GM20431 (cell line): ENCODE measurements at regions not wholly inside any gene's neighbourhood (a gene's known extent, or its start where the extent isn't known, plus 50 kb on each side); places are given as distances from the start of the nearest gene placed in this dataset.

Source experiments
- in situ Hi-C: fragments of 300-500 bp; cut with MseI, MboI; formaldehyde crosslinking; loops from one replicate; pipeline ENCODE4 v1.15.0; 2020; ENCODE audit warnings: low sequenced_read_pairs; ENCODE audit not compliant: unreplicated experiment

DNA sequence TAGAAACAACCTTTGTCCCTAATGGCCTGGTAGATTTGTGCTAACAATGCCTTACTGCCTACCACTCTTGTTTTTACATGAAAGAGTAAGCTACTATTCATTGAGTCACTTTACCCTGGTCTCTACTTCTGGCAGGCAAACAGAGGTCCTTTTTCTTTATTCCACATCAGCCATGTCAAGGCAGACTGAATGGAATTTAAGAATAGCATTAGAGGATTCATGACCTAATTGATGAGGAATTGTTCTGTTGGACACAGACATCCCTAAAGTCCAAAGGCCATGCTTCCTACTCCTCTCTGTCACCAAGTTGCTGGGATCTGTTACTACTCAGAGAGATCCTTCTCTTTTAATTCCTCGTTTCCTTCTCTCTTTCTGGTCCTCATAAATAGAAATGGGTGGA, 229.1 kb upstream of the ZP4 start:
- in situ Hi-C loops = no loop called here

- in situ Hi-C loops = no loop called here
These were observed 228.3 kb upstream of the ZP4 start for GRCh38 chr1:238119060-238119459.

DNA sequence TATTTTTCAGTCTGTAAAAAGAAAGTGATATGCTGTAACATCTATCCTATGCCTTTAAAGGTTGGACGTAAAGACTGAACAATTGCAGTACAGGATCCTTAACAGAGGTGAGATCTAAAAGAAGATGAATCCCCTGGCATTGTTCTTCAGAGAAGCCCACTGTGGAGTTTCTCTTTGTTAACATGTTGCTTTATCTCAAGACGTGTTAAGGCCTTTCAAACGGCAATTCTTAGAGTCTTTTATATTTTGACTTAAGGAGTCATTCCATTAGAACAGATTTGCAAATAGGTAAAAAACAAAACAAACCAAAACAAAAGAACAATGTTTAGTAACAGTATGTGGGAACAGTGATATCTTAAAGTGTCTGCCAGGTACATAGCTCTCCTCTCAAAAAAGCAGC, 225.1 kb upstream of the ZP4 start:
- in situ Hi-C loops = no loop called here

DNA sequence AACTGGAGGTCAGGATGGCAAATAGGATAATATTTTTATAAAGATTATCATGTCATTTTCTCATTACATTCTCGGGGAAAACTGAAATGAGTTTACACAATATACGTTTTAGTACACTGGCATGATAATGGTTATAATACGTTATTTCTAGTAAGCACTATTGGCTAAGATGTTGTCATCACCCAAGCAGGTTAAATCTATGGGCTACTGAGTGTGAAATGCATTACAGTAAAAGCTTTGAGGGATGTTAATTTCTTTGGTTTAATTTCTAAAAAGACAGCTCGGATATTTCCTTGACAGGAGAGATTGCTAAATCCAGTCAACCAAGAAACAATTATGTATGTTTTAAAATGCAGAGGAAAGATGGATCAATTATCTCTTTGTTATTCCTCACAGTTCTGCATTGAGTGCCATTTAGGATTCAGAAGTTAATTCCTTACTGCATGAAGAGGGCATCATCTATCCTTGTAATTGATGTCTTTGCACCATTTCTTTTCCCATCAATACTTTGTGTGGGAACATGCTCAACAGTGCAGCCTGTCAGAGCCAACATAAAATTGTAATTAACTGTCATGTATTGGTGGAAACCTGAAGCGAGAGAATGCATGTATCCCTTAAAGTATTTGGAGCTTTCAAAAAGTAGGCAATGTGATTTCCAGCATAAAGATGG, 222.4 kb upstream of the ZP4 start:
- in situ Hi-C loops = no loop called here

DNA sequence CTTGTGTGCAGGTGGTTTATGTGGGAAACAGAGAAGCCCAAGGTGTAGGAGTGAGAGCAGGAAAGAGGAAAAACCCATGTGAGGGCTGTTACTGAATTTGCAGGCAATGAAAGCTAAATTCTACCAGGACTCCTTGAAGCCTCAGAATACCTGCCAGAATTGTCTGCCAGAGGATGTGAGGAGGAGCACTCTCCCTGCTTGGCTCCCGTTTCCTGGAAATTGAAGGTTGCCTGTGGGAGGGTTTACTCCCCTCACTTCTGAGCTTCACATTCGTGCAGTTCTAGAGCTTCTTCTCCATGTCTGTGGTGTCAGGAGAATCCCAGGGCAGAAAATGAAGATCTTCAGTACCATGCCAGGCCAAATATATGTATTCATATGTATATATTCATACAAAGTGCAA, 220.8 kb upstream of the ZP4 start:
- in situ Hi-C loops = no loop called here

- in situ Hi-C loops = no loop called here
These were observed 220.4 kb upstream of the ZP4 start for GRCh38 chr1:238111081-238111480.

- in situ Hi-C loops = no loop called here
These were observed 217.7 kb upstream of the ZP4 start for GRCh38 chr1:238108417-238108816.

- in situ Hi-C loops = no loop called here
These were observed 216.6 kb upstream of the ZP4 start for GRCh38 chr1:238107322-238107721.

DNA sequence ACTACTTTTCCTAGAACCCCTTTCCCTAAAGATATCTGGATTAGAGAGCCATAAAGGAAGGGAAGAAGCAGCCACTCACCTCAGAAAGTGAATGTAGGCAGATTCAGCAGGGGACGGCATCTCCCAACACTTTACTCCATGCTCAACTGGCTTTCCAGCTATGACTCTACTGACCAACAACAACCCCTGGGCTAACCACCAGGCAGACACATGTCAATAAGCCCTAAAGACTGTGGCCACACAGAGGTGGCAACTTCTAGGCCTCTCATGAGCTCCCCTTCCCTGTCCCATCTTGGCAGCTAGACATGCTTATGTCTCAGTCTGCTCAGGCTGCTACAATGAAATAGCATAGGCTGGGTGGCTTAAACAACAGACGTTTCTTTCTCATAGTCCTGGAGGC, 214.0 kb upstream of the ZP4 start:
- in situ Hi-C loops = no loop called here

DNA sequence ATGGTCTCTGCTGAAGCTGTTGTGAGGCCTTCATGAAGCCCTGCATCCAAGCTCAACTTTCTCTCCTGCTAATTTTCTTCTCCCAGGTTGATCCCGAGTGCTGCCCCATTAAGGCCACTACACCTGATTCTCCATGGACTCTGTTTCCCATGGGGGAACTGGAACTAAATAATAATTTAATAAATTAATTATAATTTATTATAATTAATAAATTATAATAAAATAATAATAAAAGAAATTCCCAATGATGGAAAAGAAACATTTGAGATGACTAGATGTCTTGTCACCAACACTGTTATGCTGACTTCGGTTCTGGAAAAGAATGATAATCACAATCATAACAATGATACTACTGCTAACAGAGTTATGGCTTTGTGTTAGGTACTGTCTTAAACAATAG, 211.2 kb upstream of the ZP4 start:
- in situ Hi-C loops = no loop called here

DNA sequence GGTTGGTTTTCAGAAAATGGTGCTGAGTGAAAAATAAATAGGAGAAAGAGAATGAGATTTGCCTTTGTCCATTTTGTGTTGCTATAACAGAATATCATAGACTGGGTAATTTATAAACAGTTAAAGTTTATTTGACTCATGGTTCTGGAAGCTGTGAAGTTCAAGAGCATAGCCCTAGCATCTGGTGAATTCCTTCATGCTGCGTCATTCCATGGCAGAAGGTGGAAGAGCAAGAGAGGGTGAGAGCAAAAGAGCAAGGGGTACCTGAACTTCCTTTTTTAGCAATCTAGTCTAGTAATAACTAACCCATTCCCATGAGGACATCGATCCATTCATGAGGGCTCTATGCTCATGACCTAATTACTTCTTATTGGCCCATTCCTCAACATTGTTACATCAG, 209.1 kb upstream of the ZP4 start:
- in situ Hi-C loops = no loop called here

- in situ Hi-C loops = no loop called here
These were observed 198.9 kb upstream of the ZP4 start for GRCh38 chr1:238089615-238090014.

DNA sequence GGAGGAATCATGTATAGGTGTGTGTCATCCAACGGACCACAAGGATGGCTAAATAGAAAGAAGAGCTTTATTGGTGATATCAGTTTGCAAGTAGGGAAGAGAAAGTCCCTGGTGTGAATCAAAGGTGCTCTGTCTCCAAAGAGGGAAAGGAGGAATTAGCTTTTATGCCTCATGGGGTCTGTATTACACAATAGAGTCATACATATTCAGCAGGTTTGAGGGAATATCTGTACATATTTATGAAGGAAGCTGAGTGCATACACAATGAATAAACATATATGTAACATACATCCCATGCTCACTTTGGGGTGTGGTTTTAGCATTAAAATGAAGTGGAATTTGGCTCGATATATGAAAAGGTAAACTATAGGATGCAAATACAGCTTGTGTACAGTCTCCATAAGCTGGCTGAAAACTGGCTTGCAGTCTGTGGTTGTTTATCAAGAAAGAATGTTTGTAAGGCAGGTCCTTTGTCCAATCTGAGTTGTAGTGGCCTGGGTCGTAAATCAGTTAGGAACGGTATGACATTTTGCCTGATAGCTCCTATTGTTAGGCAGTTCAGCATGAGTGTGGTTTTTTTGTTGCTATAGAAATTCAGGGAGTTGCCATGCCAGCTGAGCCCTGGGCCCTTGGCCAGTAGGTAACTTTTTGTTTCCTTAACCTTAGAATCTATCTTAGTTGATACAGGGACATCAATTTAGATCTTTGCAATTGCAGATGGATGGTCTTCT, 198.0 kb upstream of the ZP4 start:
- in situ Hi-C loops = no loop called here

GRCh38 chr1:238073991-238074390, 183.3 kb upstream of the ZP4 start:
- in situ Hi-C loops = no loop called here

DNA sequence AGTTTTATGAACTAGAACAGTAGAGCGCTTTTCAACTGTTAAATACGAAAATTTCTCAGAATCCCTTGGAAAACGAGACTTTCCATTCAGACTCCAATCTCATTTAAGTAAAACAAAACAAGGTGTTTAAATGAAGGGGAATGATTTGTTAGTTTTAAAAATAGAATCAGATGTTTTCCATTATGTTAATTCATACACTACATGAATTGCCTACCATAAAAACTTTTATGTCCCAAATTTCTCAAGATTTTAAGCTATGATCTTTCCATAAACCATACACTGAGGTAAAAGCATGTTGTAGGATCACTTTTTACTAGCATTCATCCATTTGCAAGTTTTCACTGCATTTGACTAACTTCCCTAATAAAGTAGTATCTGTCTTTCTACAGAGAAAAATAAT, 180.3 kb upstream of the ZP4 start:
- in situ Hi-C loops = no loop called here

GRCh38 chr1:238063454-238063853, 172.7 kb upstream of the ZP4 start:
- in situ Hi-C loops = no loop called here

GRCh38 chr1:238061967-238062613, 171.4 kb upstream of the ZP4 start:
- in situ Hi-C loops = no loop called here

- in situ Hi-C loops = no loop called here
These were observed 169.3 kb upstream of the ZP4 start for GRCh38 chr1:238060061-238060460.

GRCh38 chr1:238052496-238053266, 162.0 kb upstream of the ZP4 start:
- in situ Hi-C loops = no loop called here

- in situ Hi-C loops = no loop called here
These were observed 138.4 kb upstream of the ZP4 start for GRCh38 chr1:238029126-238029525.

DNA sequence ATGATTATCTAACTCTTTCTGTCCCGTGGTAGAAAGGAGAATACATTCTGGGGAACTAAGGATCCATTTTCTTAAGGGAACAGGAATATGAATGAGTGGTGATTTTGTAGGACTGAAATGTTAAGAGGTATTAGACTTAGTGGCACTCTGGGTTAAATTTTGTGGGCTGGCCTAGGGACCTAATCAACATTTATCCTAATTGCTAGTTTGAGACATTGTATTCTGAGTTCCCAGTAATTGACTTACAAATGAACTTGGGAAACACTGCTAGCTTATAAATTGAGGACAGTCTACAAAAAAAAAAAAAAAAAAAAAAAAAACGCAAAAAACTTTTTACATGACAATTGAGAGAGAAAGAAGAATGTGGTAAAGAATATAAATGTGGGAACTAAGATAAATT, 136.6 kb upstream of the ZP4 start:
- in situ Hi-C loops = no loop called here
